ENCODE measurements at regions not wholly inside any gene's neighbourhood (a gene's known extent, or its start where the extent isn't known, plus 50 kb on each side); places are given as distances from the start of the nearest gene placed in this dataset.

GRCh38 chr6:156697225-156697830 lies 79.8 kb upstream of the ARID1B start:
- no peak for TF ChIP-seq CTCF (IDR thresholded peaks at IDR 0.05; ENCODE audit: insufficient read depth, low read length)
- TF ChIP-seq POLR2AphosphoS5 (IDR thresholded peaks at IDR 0.05; ENCODE audit: low read depth) = no peak
- no peak for TF ChIP-seq REST (IDR thresholded peaks at IDR 0.05; ENCODE audit: insufficient replicate concordance, low read depth)
